Parathyroid adenoma (tissue), 2 donors: ENCODE measurements at regions not wholly inside any gene's neighbourhood (a gene's known extent, or its start where the extent isn't known, plus 50 kb on each side); places are given as distances from the start of the nearest gene placed in this dataset.

Experiments used
- H2AFZ ChIP-seq: fragments of 300-600 bp; sonication (generic); one replicate; pipeline ENCODE4 v1.7.0; 2017; ENCODE audit warnings: antibody characterized with exemption, mild to moderate bottlenecking
- H3K27ac ChIP-seq: fragments of 300-600 bp; sonication (generic); one replicate; pipeline ENCODE4 v1.7.0; 2017
- H3K27me3 ChIP-seq: fragments of 300-600 bp; sonication (generic); one replicate; pipeline ENCODE4 v1.7.0; 2017; ENCODE audit warnings: low read length; ENCODE audit not compliant: control insufficient read depth, insufficient read depth
- H3K36me3 ChIP-seq: fragments of 300-600 bp; sonication (generic); one replicate; pipeline ENCODE4 v1.7.0; 2017; ENCODE audit warnings: low read length; ENCODE audit not compliant: control insufficient read depth, insufficient read depth
- H3K4me1 ChIP-seq: fragments of 300-600 bp; sonication (generic); one replicate; pipeline ENCODE4 v1.7.0; 2017; ENCODE audit warnings: control low read depth
- H3K4me2 ChIP-seq: fragments of 300-600 bp; sonication (generic); one replicate; pipeline ENCODE4 v1.7.0; 2017; ENCODE audit warnings: low read length
- H3K4me3 ChIP-seq: fragments of 300-600 bp; sonication (generic); one replicate; pipeline ENCODE4 v1.7.0; 2017; ENCODE audit warnings: low read depth, low read length
- H3K79me2 ChIP-seq: fragments of 300-600 bp; sonication (generic); one replicate; pipeline ENCODE4 v1.7.0; 2017; ENCODE audit warnings: control low read depth
- H3K9ac ChIP-seq: fragments of 300-600 bp; sonication (generic); one replicate; pipeline ENCODE4 v1.7.0; 2017; ENCODE audit warnings: mild to moderate bottlenecking
- H3K9me3 ChIP-seq: fragments of 300-600 bp; sonication (generic); one replicate; pipeline ENCODE4 v1.7.0; 2017; ENCODE audit warnings: low read length; ENCODE audit not compliant: control insufficient read depth
- TF ChIP-seq, protein P1 (sequence below): fragments of 300-600 bp; sonication (generic); IDR thresholded peaks from one replicate; pipeline ENCODE4 v1.7.0; 2017; ENCODE audit warnings: antibody characterized with exemption, mild to moderate bottlenecking
- donor health status: primary hyperparathyroidism.

DNA sequence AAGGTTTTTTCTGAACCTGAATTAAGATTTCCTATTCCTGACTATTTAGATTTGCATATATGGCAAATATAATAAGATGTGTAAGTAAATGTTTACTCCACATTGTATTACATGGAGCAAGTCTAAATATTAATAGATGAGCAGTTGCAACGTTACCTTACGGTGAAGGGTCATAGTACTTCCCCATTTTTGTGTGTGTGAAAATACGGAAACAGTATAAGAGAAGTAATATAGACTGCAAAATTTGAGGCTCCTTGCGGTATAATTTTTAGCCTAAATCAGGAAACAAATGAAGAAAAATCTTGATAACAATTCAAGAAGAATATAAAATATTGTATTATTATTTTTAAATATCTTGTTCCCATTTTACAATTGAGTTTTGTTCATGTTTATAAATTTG lies 434.2 kb downstream of the GRB14 start:
- H3K27ac ChIP-seq, result no peak overlapping the region
- H3K79me2 ChIP-seq, result no peaks in the 10 kb centered on the region
- TF ChIP-seq, protein P1, sequence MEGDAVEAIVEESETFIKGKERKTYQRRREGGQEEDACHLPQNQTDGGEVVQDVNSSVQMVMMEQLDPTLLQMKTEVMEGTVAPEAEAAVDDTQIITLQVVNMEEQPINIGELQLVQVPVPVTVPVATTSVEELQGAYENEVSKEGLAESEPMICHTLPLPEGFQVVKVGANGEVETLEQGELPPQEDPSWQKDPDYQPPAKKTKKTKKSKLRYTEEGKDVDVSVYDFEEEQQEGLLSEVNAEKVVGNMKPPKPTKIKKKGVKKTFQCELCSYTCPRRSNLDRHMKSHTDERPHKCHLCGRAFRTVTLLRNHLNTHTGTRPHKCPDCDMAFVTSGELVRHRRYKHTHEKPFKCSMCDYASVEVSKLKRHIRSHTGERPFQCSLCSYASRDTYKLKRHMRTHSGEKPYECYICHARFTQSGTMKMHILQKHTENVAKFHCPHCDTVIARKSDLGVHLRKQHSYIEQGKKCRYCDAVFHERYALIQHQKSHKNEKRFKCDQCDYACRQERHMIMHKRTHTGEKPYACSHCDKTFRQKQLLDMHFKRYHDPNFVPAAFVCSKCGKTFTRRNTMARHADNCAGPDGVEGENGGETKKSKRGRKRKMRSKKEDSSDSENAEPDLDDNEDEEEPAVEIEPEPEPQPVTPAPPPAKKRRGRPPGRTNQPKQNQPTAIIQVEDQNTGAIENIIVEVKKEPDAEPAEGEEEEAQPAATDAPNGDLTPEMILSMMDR, result no peak
- H3K27me3 ChIP-seq, result no peaks in the 10 kb centered on the region
- H3K9ac ChIP-seq, result no peak overlapping the region
- no peak overlapping the region for H3K4me2 ChIP-seq
- H3K36me3 ChIP-seq, result no peaks in the 10 kb centered on the region
- H2AFZ ChIP-seq, result no peak overlapping the region
- H3K4me1 ChIP-seq, result no peaks in the 10 kb centered on the region
- peaks cover 3% of the 10 kb centered on the region for H3K9me3 ChIP-seq
- no peak overlapping the region for H3K4me3 ChIP-seq

DNA sequence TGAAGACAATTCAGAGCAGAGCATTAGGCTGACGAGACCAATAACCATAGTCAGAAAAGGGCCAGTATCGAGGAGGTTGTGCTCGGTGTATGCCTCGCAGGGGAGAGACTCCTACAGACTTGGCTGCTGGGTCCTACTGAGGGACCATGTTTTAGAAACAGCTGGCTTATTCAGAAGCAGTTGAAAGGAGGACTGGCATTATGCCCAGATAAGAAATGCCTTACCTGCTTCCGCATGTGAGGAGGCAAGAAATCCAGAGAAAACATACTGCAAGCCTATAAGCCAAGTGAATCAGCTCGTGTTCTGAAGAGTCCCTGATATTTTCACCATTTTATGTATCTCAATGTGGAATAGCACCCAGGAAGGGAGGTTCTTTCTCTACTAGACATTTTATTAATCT lies 434.7 kb downstream of the GRB14 start:
- Histone ChIP-seq H3K4me3 (no peak overlapping the region), H3K9ac (no peak overlapping the region), H3K9me3 (peaks cover 3% of the 10 kb centered on the region), H2AFZ (no peak overlapping the region), H3K79me2 (no peaks in the 10 kb centered on the region), H3K4me1 (no peaks in the 10 kb centered on the region), H3K4me2 (no peak overlapping the region), H3K36me3 (no peaks in the 10 kb centered on the region), H3K27me3 (no peaks in the 10 kb centered on the region), H3K27ac (no peak overlapping the region)
- TF ChIP-seq, protein P1, result no peak

DNA sequence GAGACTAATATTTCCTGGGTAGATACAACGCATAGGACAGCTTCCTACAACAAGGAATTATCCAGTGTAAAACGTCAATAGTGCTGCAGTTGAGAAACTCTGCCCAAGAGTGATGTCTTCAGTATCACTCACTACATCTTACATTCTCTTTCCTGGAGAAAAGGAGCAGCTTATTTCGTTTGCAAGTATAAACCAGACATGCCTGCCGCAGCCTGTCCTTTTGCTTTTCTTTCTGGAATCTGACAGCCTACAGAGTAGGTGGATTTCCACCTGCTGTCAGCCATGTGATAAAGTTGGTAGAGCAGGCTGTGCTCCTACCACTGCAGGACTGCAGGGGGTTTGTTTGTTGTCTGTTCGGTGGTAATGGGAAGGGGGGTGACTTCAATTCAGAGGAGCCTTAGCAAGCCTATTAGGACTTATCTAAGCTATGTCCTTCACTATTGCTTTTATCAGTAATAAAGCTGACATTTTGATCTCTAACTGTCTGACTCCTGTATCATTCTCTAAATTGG lies 439.1 kb downstream of the GRB14 start:
- H3K27me3 ChIP-seq, result no peaks in the 10 kb centered on the region
- TF ChIP-seq, protein P1, result no peak
- no peak overlapping the region for H3K9ac ChIP-seq
- H3K36me3 ChIP-seq, result no peaks in the 10 kb centered on the region
- H3K79me2 ChIP-seq, result no peaks in the 10 kb centered on the region
- H2AFZ ChIP-seq, result no peak overlapping the region
- no peak overlapping the region for H3K27ac ChIP-seq
- no peaks in the 10 kb centered on the region for H3K4me1 ChIP-seq
- H3K9me3 ChIP-seq, result no peaks in the 10 kb centered on the region
- H3K4me3 ChIP-seq, result no peak overlapping the region
- no peak overlapping the region for H3K4me2 ChIP-seq

DNA sequence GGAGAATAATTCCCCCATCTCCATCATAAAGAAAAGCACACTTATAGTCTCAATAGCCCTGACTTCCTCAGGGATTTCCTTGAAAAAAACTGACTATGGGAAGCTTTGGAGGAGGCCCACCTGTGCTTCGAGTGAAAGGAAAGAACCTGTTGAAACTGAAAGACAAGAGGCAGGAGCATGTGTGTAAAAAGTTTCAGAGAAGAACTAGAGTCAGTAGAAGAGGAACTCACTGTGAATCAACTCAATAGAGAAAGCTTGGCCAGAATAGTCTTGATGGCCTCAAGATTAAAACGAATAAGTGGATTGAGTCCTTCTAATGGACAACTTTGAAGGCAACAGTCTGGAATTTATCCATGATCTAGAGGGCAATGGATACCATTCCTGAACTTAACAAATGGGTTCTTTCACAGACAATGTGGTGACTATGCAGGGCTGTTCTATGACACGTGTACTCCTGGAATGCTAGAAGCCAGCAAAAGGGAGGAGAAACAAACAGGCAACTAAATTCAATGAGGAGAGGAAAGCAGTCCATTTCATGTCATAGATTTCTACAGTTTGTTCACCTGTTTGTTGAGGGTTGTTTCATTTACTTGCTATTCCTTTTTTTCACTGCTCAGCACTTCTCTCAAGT lies 442.3 kb downstream of the GRB14 start:
- no peaks in the 10 kb centered on the region for H3K27me3 ChIP-seq
- no peak overlapping the region for H3K27ac ChIP-seq
- H3K9ac ChIP-seq, result no peak overlapping the region
- H3K36me3 ChIP-seq, result no peaks in the 10 kb centered on the region
- no peaks in the 10 kb centered on the region for H3K79me2 ChIP-seq
- H2AFZ ChIP-seq, result no peak overlapping the region
- TF ChIP-seq, protein P1, result no peak
- H3K4me3 ChIP-seq, result no peak overlapping the region
- no peaks in the 10 kb centered on the region for H3K4me1 ChIP-seq
- no peaks in the 10 kb centered on the region for H3K9me3 ChIP-seq
- H3K4me2 ChIP-seq, result no peak overlapping the region

DNA sequence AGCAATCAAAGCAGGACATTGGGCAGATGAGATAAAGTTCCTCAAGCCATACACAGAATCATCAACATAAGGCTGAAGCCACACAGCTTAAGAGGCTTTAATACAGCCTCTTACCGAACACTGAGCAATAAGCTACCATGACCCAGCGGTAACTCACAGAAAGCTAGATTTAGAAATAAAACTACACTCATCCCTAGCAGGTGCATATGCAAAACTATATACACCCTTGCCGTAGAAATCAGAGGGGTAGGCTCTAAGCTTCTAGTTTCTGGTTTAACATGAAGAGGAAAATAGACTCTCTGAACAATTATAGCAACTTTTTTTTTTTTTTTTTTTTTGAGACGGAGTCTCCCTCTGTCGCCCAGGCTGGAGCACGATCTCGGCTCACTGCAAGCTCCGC lies 428.8 kb upstream of the FIGN start:
- Histone ChIP-seq H3K9ac (no peak overlapping the region), H3K27me3 (no peaks in the 10 kb centered on the region), H3K4me1 (no peaks in the 10 kb centered on the region), H3K36me3 (no peaks in the 10 kb centered on the region), H3K4me3 (no peak overlapping the region), H3K27ac (no peak overlapping the region), H3K9me3 (peaks cover 3% of the 10 kb centered on the region), H3K79me2 (no peaks in the 10 kb centered on the region), H3K4me2 (no peak overlapping the region), H2AFZ (no peak overlapping the region)
- TF ChIP-seq, protein P1, result no peak
